Activated CD4-positive, alpha-beta memory T cell treated with anti-CD3 and anti-CD28 coated beads for 36 hours (primary cell): ENCODE measurements at regions not wholly inside any gene's neighbourhood (a gene's known extent, or its start where the extent isn't known, plus 50 kb on each side); places are given as distances from the start of the nearest gene placed in this dataset.
"Not testable (repeated sequence)": the region's sequence is repeated elsewhere in the genome, so short reads cannot be mapped to it uniquely, and the experiment has no call there.

Source experiments
- CTCF ChIA-PET: fragments of 350-600 bp; sonication (Branson Sonifier 250); formaldehyde crosslinking; loops from one replicate; lab custom pipeline; 2021; ENCODE audit warnings: antibody characterized with exemption, inconsistent platforms; lab: Charles Lee
- POLR2A ChIA-PET: fragments of 350-600 bp; sonication (Branson Sonifier 250); formaldehyde crosslinking; loops from one replicate; lab custom pipeline; 2021; ENCODE audit warnings: antibody characterized with exemption; lab: Charles Lee
- DNase-seq: peaks from one replicate; pipeline ENCODE4 v3.0.0-alpha.2; 2020
- H3K27ac Mint-ChIP-seq: one replicate; pipeline ENCODE4 v1.8.0; 2021; ENCODE audit warnings: mixed read lengths
- H3K27me3 Mint-ChIP-seq: one replicate; pipeline ENCODE4 v1.8.0; 2021; ENCODE audit warnings: mixed read lengths
- H3K36me3 Mint-ChIP-seq: one replicate; pipeline ENCODE4 v1.8.0; 2021; ENCODE audit warnings: mixed read lengths
- H3K4me1 Mint-ChIP-seq: one replicate; pipeline ENCODE4 v1.8.0; 2021; ENCODE audit warnings: low read depth, mixed read lengths
- H3K4me3 Mint-ChIP-seq: one replicate; pipeline ENCODE4 v1.8.0; 2021; ENCODE audit warnings: mild to moderate bottlenecking, mixed read lengths
- H3K9me3 Mint-ChIP-seq: one replicate; pipeline ENCODE4 v1.8.0; 2021; ENCODE audit warnings: mixed read lengths
- intact Hi-C: fragments of 100-400 bp; cut with micrococcal nuclease; formaldehyde crosslinking; loops from one replicate; pipeline ENCODE4 v1.15.1; 2023

GRCh38 chr4:13766761-13767540 lies 139.4 kb upstream of the BOD1L1 start:
- ChIA-PET POLR2A (no interaction called here), CTCF (no interaction called here)
- Mint-ChIP-seq H3K27ac (no peak overlapping the region), H3K4me3 (no peak overlapping the region), H3K36me3 (no peaks in the 10 kb centered on the region), H3K9me3 (peaks cover 11% of the 10 kb centered on the region), H3K27me3 (no peaks in the 10 kb centered on the region), H3K4me1 (no peaks in the 10 kb centered on the region)
- intact Hi-C loops, result no loop called here
- DNase-seq, result no peak

- POLR2A ChIA-PET, result no interaction called here
- H3K4me3 Mint-ChIP-seq, result no peak overlapping the region
- H3K27ac Mint-ChIP-seq, result no peak overlapping the region
- H3K4me1 Mint-ChIP-seq, result no peaks in the 10 kb centered on the region
- H3K9me3 Mint-ChIP-seq, result peaks cover 17% of the 10 kb centered on the region
- CTCF ChIA-PET, result interaction anchor here (0.7 kb wide), 1 partner anchor 1728 kb away, joined by 3 read pairs; no protein-coding TSS in a partner anchor
- no peaks in the 10 kb centered on the region for H3K27me3 Mint-ChIP-seq
- no peaks in the 10 kb centered on the region for H3K36me3 Mint-ChIP-seq
- no peak for DNase-seq
- intact Hi-C loops, result no loop called here
These were observed 149.8 kb upstream of the BOD1L1 start for GRCh38 chr4:13777341-13777740.

- CTCF ChIA-PET, result no interaction called here
- POLR2A ChIA-PET, result no interaction called here
- Mint-ChIP-seq H3K27me3 (no peaks in the 10 kb centered on the region), H3K4me1 (no peaks in the 10 kb centered on the region), H3K4me3 (no peak overlapping the region), H3K9me3 (peaks cover 14% of the 10 kb centered on the region), H3K36me3 (no peaks in the 10 kb centered on the region), H3K27ac (no peak overlapping the region)
- intact Hi-C loops, result no loop called here
- no peak for DNase-seq
These were observed 150.8 kb upstream of the BOD1L1 start for GRCh38 chr4:13778367-13778766.

GRCh38 chr4:13782231-13782630 lies 154.7 kb upstream of the BOD1L1 start:
- intact Hi-C loops, result no loop called here
- peaks cover 5% of the 10 kb centered on the region for H3K9me3 Mint-ChIP-seq
- ChIA-PET POLR2A (no interaction called here), CTCF (no interaction called here)
- no peaks in the 10 kb centered on the region for H3K27me3 Mint-ChIP-seq
- no peak for DNase-seq
- H3K36me3 Mint-ChIP-seq, result no peaks in the 10 kb centered on the region
- H3K4me3 Mint-ChIP-seq, result no peak overlapping the region
- no peaks in the 10 kb centered on the region for H3K4me1 Mint-ChIP-seq
- H3K27ac Mint-ChIP-seq, result no peak overlapping the region

GRCh38 chr4:13783800-13784411 lies 156.4 kb upstream of the BOD1L1 start:
- Mint-ChIP-seq H3K27me3 (no peaks in the 10 kb centered on the region), H3K4me3 (no peak overlapping the region), H3K9me3 (no peaks in the 10 kb centered on the region), H3K4me1 (no peaks in the 10 kb centered on the region), H3K27ac (no peak overlapping the region), H3K36me3 (no peaks in the 10 kb centered on the region)
- intact Hi-C loops, result no loop called here
- no peak for DNase-seq
- ChIA-PET CTCF (no interaction called here), POLR2A (no interaction called here)

GRCh38 chr4:13793020-13793710 lies 165.6 kb upstream of the BOD1L1 start:
- Mint-ChIP-seq H3K4me3 (no peak overlapping the region), H3K27me3 (peaks cover 4% of the 10 kb centered on the region), H3K4me1 (no peaks in the 10 kb centered on the region), H3K27ac (no peak overlapping the region), H3K9me3 (peaks cover 2% of the 10 kb centered on the region), H3K36me3 (no peaks in the 10 kb centered on the region)
- CTCF ChIA-PET, result no interaction called here
- no peak for DNase-seq
- intact Hi-C loops, result no loop called here
- POLR2A ChIA-PET, result no interaction called here

- H3K27ac Mint-ChIP-seq, result no peak overlapping the region
- ChIA-PET CTCF (no interaction called here), POLR2A (no interaction called here)
- peaks cover 4% of the 10 kb centered on the region for H3K9me3 Mint-ChIP-seq
- intact Hi-C loops, result no loop called here
- H3K4me3 Mint-ChIP-seq, result no peak overlapping the region
- no peaks in the 10 kb centered on the region for H3K36me3 Mint-ChIP-seq
- no peaks in the 10 kb centered on the region for H3K4me1 Mint-ChIP-seq
- peaks cover 4% of the 10 kb centered on the region for H3K27me3 Mint-ChIP-seq
- no peak for DNase-seq
These were observed 167.5 kb upstream of the BOD1L1 start for GRCh38 chr4:13794819-13795565.

- ChIA-PET POLR2A (no interaction called here), CTCF (no interaction called here)
- Mint-ChIP-seq H3K27me3 (peaks cover 4% of the 10 kb centered on the region), H3K9me3 (peaks cover 4% of the 10 kb centered on the region), H3K36me3 (no peaks in the 10 kb centered on the region), H3K27ac (no peak overlapping the region), H3K4me1 (no peaks in the 10 kb centered on the region), H3K4me3 (no peak overlapping the region)
- intact Hi-C loops, result no loop called here
- no peak for DNase-seq
These were observed 169.5 kb upstream of the BOD1L1 start for GRCh38 chr4:13797061-13797460.

GRCh38 chr4:13815231-13815630 lies 187.7 kb upstream of the BOD1L1 start:
- intact Hi-C loops, result no loop called here
- H3K9me3 Mint-ChIP-seq, result no peaks in the 10 kb centered on the region
- H3K4me1 Mint-ChIP-seq, result no peaks in the 10 kb centered on the region
- DNase-seq, result no peak
- ChIA-PET CTCF (interaction anchor here (0.6 kb wide), 1 partner anchor 340 kb away, joined by 3 read pairs; no protein-coding TSS in a partner anchor), POLR2A (no interaction called here)
- no peaks in the 10 kb centered on the region for H3K27me3 Mint-ChIP-seq
- H3K27ac Mint-ChIP-seq, result no peak overlapping the region
- no peaks in the 10 kb centered on the region for H3K36me3 Mint-ChIP-seq
- H3K4me3 Mint-ChIP-seq, result no peak overlapping the region

GRCh38 chr4:13816472-13816871 lies 188.9 kb upstream of the BOD1L1 start:
- no peaks in the 10 kb centered on the region for H3K36me3 Mint-ChIP-seq
- CTCF ChIA-PET, result no interaction called here
- no peak overlapping the region for H3K27ac Mint-ChIP-seq
- H3K27me3 Mint-ChIP-seq, result no peaks in the 10 kb centered on the region
- no peaks in the 10 kb centered on the region for H3K9me3 Mint-ChIP-seq
- H3K4me3 Mint-ChIP-seq, result no peak overlapping the region
- intact Hi-C loops, result no loop called here
- DNase-seq, result no peak
- no peaks in the 10 kb centered on the region for H3K4me1 Mint-ChIP-seq
- POLR2A ChIA-PET, result no interaction called here

GRCh38 chr4:13821522-13821921 lies 194.0 kb upstream of the BOD1L1 start:
- Mint-ChIP-seq H3K9me3 (peaks cover 23% of the 10 kb centered on the region), H3K27ac (no peak overlapping the region), H3K27me3 (no peaks in the 10 kb centered on the region), H3K36me3 (no peaks in the 10 kb centered on the region), H3K4me3 (no peak overlapping the region), H3K4me1 (no peaks in the 10 kb centered on the region)
- intact Hi-C loops, result no loop called here
- POLR2A ChIA-PET, result no interaction called here
- CTCF ChIA-PET, result no interaction called here
- no peak for DNase-seq

GRCh38 chr4:13825822-13826221 lies 198.3 kb upstream of the BOD1L1 start:
- H3K36me3 Mint-ChIP-seq, H3K4me1 Mint-ChIP-seq, DNase-seq, intact Hi-C loops, H3K4me3 Mint-ChIP-seq, H3K27me3 Mint-ChIP-seq, POLR2A ChIA-PET, H3K27ac Mint-ChIP-seq, CTCF ChIA-PET: not testable (repeated sequence)
- H3K9me3 Mint-ChIP-seq, result peaks cover 23% of the 10 kb centered on the region
